ENCODE measurements at regions not wholly inside any gene's neighbourhood (a gene's known extent, or its start where the extent isn't known, plus 50 kb on each side); places are given as distances from the start of the nearest gene placed in this dataset.

DNA sequence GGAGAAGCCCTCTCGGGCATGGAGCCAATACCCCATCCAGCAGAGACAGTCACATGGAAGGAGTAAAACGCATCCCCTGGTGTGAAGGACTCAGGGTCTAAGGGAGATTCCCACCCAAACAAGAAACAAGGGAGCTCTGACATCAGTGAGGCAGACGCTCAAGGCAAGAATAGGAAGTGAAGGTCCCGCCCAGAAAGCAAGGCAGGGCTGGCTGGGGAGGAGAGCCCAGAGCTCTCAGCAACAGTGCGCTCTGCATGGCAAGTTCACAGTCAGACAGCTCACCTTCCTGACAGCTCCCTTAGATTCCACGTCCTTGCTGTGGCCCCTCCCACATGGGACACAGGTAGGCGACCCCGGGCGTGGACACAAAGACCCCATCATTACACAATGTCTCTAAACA, 85.6 kb downstream of the TTLL2 start:
- no peaks in the 10 kb centered on the region for H3K36me3 ChIP-seq (ENCODE audit: insufficient read depth, low read length, poor library complexity, severe bottlenecking)
- intact Hi-C loops (cut with micrococcal nuclease; ENCODE audit: unreplicated experiment) = no loop called here
- H3K27me3 ChIP-seq (replicated peaks; ENCODE audit: insufficient read depth, low read depth, low read length, poor library complexity) = no peaks in the 10 kb centered on the region
- ChIA-PET CTCF (no interaction called here), POLR2A (ENCODE audit: low non-redundant PET) (no interaction called here)
- BruUV-seq (replicated peaks) = no TSS peak
- no peaks in the 10 kb centered on the region for H3K4me1 ChIP-seq (ENCODE audit: insufficient read depth, low read length, poor library complexity, severe bottlenecking)
- no peaks in the 10 kb centered on the region for H3K9me3 ChIP-seq (ENCODE audit: low read depth, low read length, poor library complexity, severe bottlenecking)
- no peak overlapping the region for H3K27ac ChIP-seq (ENCODE audit: low read depth, low read length, poor library complexity, severe bottlenecking)
- no peak for DNase-seq (ENCODE audit: low spot score)
- TF ChIP-seq, protein P1, sequence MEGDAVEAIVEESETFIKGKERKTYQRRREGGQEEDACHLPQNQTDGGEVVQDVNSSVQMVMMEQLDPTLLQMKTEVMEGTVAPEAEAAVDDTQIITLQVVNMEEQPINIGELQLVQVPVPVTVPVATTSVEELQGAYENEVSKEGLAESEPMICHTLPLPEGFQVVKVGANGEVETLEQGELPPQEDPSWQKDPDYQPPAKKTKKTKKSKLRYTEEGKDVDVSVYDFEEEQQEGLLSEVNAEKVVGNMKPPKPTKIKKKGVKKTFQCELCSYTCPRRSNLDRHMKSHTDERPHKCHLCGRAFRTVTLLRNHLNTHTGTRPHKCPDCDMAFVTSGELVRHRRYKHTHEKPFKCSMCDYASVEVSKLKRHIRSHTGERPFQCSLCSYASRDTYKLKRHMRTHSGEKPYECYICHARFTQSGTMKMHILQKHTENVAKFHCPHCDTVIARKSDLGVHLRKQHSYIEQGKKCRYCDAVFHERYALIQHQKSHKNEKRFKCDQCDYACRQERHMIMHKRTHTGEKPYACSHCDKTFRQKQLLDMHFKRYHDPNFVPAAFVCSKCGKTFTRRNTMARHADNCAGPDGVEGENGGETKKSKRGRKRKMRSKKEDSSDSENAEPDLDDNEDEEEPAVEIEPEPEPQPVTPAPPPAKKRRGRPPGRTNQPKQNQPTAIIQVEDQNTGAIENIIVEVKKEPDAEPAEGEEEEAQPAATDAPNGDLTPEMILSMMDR (conservative IDR thresholded peaks at IDR 0.05; ENCODE audit: low read depth, low read length) = no peak
- TF ChIP-seq EZH2 (IDR thresholded peaks at IDR 0.05; ENCODE audit: borderline replicate concordance, low read depth, low read length, poor library complexity, severe bottlenecking) = no peak
- no peak overlapping the region for H3K4me3 ChIP-seq (ENCODE audit: low read depth, low read length, poor library complexity, severe bottlenecking)

DNA sequence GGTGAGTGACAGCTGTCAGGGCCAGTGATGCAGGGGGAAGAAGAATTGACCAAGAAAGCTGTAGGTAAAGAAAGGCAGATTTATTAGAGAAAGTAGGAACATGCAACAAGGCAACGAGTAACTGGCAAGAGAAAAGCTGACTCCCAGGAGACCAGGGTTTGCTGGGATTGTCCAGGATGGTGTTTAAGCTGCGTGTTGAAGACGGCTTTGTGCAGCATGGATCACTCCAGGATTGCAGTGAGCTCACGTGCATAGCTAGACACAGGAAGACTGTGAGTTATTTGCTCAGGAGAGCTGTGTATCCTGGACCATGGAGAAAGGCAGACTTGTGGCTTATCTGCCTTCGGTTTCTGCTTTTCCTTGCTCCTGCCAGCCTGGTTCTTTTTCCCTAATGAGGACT, 87.6 kb downstream of the TTLL2 start:
- H3K27ac ChIP-seq (ENCODE audit: low read depth, low read length, poor library complexity, severe bottlenecking) = no peak overlapping the region
- intact Hi-C loops (cut with micrococcal nuclease; ENCODE audit: unreplicated experiment) = no loop called here
- DNase-seq (ENCODE audit: low spot score) = no peak
- CTCF ChIA-PET = no interaction called here
- BruUV-seq (replicated peaks) = no TSS peak
- no peaks in the 10 kb centered on the region for H3K36me3 ChIP-seq (ENCODE audit: insufficient read depth, low read length, poor library complexity, severe bottlenecking)
- no peaks in the 10 kb centered on the region for H3K4me1 ChIP-seq (ENCODE audit: insufficient read depth, low read length, poor library complexity, severe bottlenecking)
- H3K4me3 ChIP-seq (ENCODE audit: low read depth, low read length, poor library complexity, severe bottlenecking) = no peak overlapping the region
- H3K27me3 ChIP-seq (replicated peaks; ENCODE audit: insufficient read depth, low read depth, low read length, poor library complexity) = no peaks in the 10 kb centered on the region
- TF ChIP-seq, protein P1 (conservative IDR thresholded peaks at IDR 0.05; ENCODE audit: low read depth, low read length) = no peak
- TF ChIP-seq EZH2 (IDR thresholded peaks at IDR 0.05; ENCODE audit: borderline replicate concordance, low read depth, low read length, poor library complexity, severe bottlenecking) = no peak
- POLR2A ChIA-PET (ENCODE audit: low non-redundant PET) = no interaction called here
- no peaks in the 10 kb centered on the region for H3K9me3 ChIP-seq (ENCODE audit: low read depth, low read length, poor library complexity, severe bottlenecking)

DNA sequence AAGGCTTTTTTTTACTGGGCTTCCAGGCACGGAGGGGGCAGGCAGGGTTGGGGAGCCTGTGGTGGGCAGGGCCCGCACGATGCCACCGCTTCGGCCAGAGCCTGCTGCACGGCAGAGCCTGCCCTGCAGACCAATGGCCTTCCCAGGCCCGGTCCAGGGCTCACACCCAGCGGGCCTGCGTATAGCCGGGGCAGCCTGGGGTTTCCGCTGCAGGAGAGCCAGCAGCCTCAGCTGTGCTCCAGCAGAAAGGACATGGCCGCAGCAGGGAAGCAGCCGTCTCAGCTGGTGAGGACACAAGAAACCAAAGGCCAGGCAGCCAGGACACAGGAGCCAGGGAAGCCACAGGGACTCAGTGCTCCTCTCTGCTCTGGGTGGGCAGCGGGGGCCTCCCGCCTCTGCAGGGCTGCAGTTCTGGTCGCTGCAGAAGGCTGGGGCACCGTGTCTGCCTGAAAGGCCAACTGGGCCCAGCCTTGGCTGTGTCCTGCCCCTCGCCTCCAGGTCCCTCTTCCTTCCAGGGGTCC, 90.6 kb downstream of the TTLL2 start:
- H3K9me3 ChIP-seq (ENCODE audit: low read depth, low read length, poor library complexity, severe bottlenecking) = no peaks in the 10 kb centered on the region
- TF ChIP-seq, protein P1 (conservative IDR thresholded peaks at IDR 0.05; ENCODE audit: low read depth, low read length) = no peak
- TF ChIP-seq EZH2 (IDR thresholded peaks at IDR 0.05; ENCODE audit: borderline replicate concordance, low read depth, low read length, poor library complexity, severe bottlenecking) = no peak
- ChIA-PET CTCF (no interaction called here), POLR2A (ENCODE audit: low non-redundant PET) (no interaction called here)
- no peak for DNase-seq (ENCODE audit: low spot score)
- H3K27me3 ChIP-seq (replicated peaks; ENCODE audit: insufficient read depth, low read depth, low read length, poor library complexity) = no peaks in the 10 kb centered on the region
- H3K4me1 ChIP-seq (ENCODE audit: insufficient read depth, low read length, poor library complexity, severe bottlenecking) = no peaks in the 10 kb centered on the region
- H3K4me3 ChIP-seq (ENCODE audit: low read depth, low read length, poor library complexity, severe bottlenecking) = no peak overlapping the region
- no TSS peak for BruUV-seq (replicated peaks)
- intact Hi-C loops (cut with micrococcal nuclease; ENCODE audit: unreplicated experiment) = no loop called here
- H3K36me3 ChIP-seq (ENCODE audit: insufficient read depth, low read length, poor library complexity, severe bottlenecking) = no peaks in the 10 kb centered on the region
- no peak overlapping the region for H3K27ac ChIP-seq (ENCODE audit: low read depth, low read length, poor library complexity, severe bottlenecking)

Data from A673 (cell line).